H9 (cell line): ENCODE measurements at regions not wholly inside any gene's neighbourhood (a gene's known extent, or its start where the extent isn't known, plus 50 kb on each side); places are given as distances from the start of the nearest gene placed in this dataset.

Experiments
- DNase-seq: peaks from one replicate; pipeline ENCODE4 v3.0.0-alpha.2; 2017
- H2AFZ ChIP-seq: one replicate; pipeline ENCODE4 v1.6.1; 2013; ENCODE audit warnings: mild to moderate bottlenecking, low read length, control low read depth, moderate library complexity
- H2AK5ac ChIP-seq: 2 replicates; pipeline ENCODE4 v1.6.1; 2013; ENCODE audit warnings: low read length, control low read depth, mixed read lengths; ENCODE audit not compliant: insufficient read length
- H2BK120ac ChIP-seq: one replicate; pipeline ENCODE4 v1.6.1; 2013; ENCODE audit warnings: low read depth, mild to moderate bottlenecking, low read length, control low read depth, inconsistent platforms; ENCODE audit not compliant: poor library complexity, severe bottlenecking
- H2BK12ac ChIP-seq: 2 replicates; pipeline ENCODE4 v1.6.1; 2013; ENCODE audit warnings: low read length, control low read depth, mixed read lengths, low read depth; ENCODE audit not compliant: insufficient read length
- H2BK15ac ChIP-seq: 2 replicates; pipeline ENCODE4 v1.6.1; 2013; ENCODE audit warnings: low read depth, low read length, control low read depth
- H2BK20ac ChIP-seq: one replicate; pipeline ENCODE4 v1.6.1; 2013; ENCODE audit warnings: low read depth, mild to moderate bottlenecking, low read length, control low read depth, inconsistent platforms; ENCODE audit not compliant: poor library complexity, severe bottlenecking
- H2BK5ac ChIP-seq: 2 replicates; pipeline ENCODE4 v1.6.1; 2013; ENCODE audit warnings: low read length, control low read depth, mixed read lengths; ENCODE audit not compliant: insufficient read length
- H3K14ac ChIP-seq: 2 replicates; pipeline ENCODE4 v1.6.1; 2013; ENCODE audit warnings: low read length, control low read depth; ENCODE audit not compliant: insufficient read depth
- H3K18ac ChIP-seq: 2 replicates; pipeline ENCODE4 v1.6.1; 2013; ENCODE audit warnings: low read depth, mild to moderate bottlenecking, mixed read lengths, low read length, control low read depth; ENCODE audit not compliant: insufficient read length
- H3K23ac ChIP-seq: 2 replicates; pipeline ENCODE4 v1.6.1; 2013; ENCODE audit warnings: low read length, control low read depth, mixed read lengths, low read depth; ENCODE audit not compliant: insufficient read length
- H3K23me2 ChIP-seq: 2 replicates; pipeline ENCODE4 v1.6.1; 2013; ENCODE audit warnings: low read depth, mild to moderate bottlenecking, mixed read lengths, low read length, control low read depth; ENCODE audit not compliant: insufficient read length, poor library complexity, severe bottlenecking
- H3K27ac ChIP-seq: 2 replicates; pipeline ENCODE4 v1.5.1; 2013; ENCODE audit warnings: low read length, control low read depth, mixed read lengths, low read depth; ENCODE audit not compliant: insufficient read length
- H3K27me3 ChIP-seq: 2 replicates; pipeline ENCODE4 v1.6.1; 2013; ENCODE audit warnings: low read length, control low read depth, inconsistent platforms; ENCODE audit not compliant: insufficient read depth
- H3K4ac ChIP-seq: 2 replicates; pipeline ENCODE4 v1.6.1; 2013; ENCODE audit warnings: low read depth, mild to moderate bottlenecking, control low read depth, inconsistent platforms, low read length, moderate library complexity
- H3K4me1 ChIP-seq: 2 replicates; pipeline ENCODE4 v1.6.1; 2013; ENCODE audit warnings: low read length, control low read depth, inconsistent platforms; ENCODE audit not compliant: insufficient read depth
- H3K4me2 ChIP-seq: 2 replicates; pipeline ENCODE4 v1.6.1; 2013; ENCODE audit warnings: low read length, control low read depth, mixed read lengths; ENCODE audit not compliant: insufficient read length, insufficient read depth
- H3K56ac ChIP-seq: 2 replicates; pipeline ENCODE4 v1.6.1; 2013; ENCODE audit warnings: low read depth, mild to moderate bottlenecking, mixed read lengths, low read length, control low read depth; ENCODE audit not compliant: insufficient read length
- H3K79me1 ChIP-seq: 2 replicates; pipeline ENCODE4 v1.6.1; 2013; ENCODE audit warnings: low read depth, mild to moderate bottlenecking, moderate library complexity, low read length, control low read depth, inconsistent platforms; ENCODE audit not compliant: insufficient read depth, poor library complexity, severe bottlenecking
- H3K79me2 ChIP-seq: 2 replicates; pipeline ENCODE4 v1.6.1; 2013; ENCODE audit warnings: low read length, control low read depth, inconsistent platforms; ENCODE audit not compliant: insufficient read depth
- H3K9ac ChIP-seq: 2 replicates; pipeline ENCODE4 v1.6.1; 2013; ENCODE audit warnings: low read length, control low read depth, mixed read lengths; ENCODE audit not compliant: insufficient read length; ENCODE audit errors: extremely low read depth
- H3K9me3 ChIP-seq: one replicate; pipeline ENCODE4 v1.6.1; 2013; ENCODE audit warnings: low read depth, low read length, inconsistent platforms; ENCODE audit not compliant: control insufficient read depth
- H3T11ph ChIP-seq: one replicate; pipeline ENCODE4 v1.6.1; 2013; ENCODE audit warnings: mild to moderate bottlenecking, low read length, control low read depth, inconsistent platforms
- H4K20me1 ChIP-seq: one replicate; pipeline ENCODE4 v1.6.1; 2013; ENCODE audit not compliant: control insufficient read depth, insufficient read length, insufficient read depth
- H4K5ac ChIP-seq: 2 replicates; pipeline ENCODE4 v1.6.1; 2013; ENCODE audit warnings: low read depth, mild to moderate bottlenecking, mixed read lengths, low read length, control low read depth; ENCODE audit not compliant: insufficient read length
- H4K8ac ChIP-seq: replicated peaks from 2 replicates; pipeline ENCODE4 v1.6.1; 2013; ENCODE audit warnings: low read length, control low read depth, mixed read lengths, low read depth; ENCODE audit not compliant: insufficient read length
- H4K91ac ChIP-seq: 2 replicates; pipeline ENCODE4 v1.6.1; 2013; ENCODE audit warnings: low read depth, mild to moderate bottlenecking, moderate library complexity, mixed read lengths, low read length, control low read depth; ENCODE audit not compliant: insufficient read length
- H3K27ac Mint-ChIP-seq, 3 experiments: 2 replicates in 2 of 3; 3 replicates in 1 of 3; pipeline ENCODE4 v1.8.0; 2020 to 2021; ENCODE audit warnings: mixed read lengths in 3 of 3, mild to moderate bottlenecking in 1 of 3, moderate library complexity in 1 of 3
- H3K27me3 Mint-ChIP-seq: 2 replicates; pipeline ENCODE4 v1.8.0; 2021; ENCODE audit warnings: low read depth, mild to moderate bottlenecking, moderate library complexity, mixed read lengths
- H3K36me3 Mint-ChIP-seq, 3 experiments: 2 replicates in 2 of 3; 3 replicates in 1 of 3; pipeline ENCODE4 v1.8.0; 2020 to 2021; ENCODE audit warnings: low read depth in 3 of 3, mixed read lengths in 3 of 3; ENCODE audit not compliant: insufficient read depth in 1 of 3
- H3K4me1 Mint-ChIP-seq, 2 experiments: 2 replicates each; pipeline ENCODE4 v1.8.0; 2020; ENCODE audit warnings: mixed read lengths in 2 of 2
- H3K4me3 Mint-ChIP-seq, 2 experiments: 2 replicates in 1 of 2; 3 replicates in 1 of 2; pipeline ENCODE4 v1.8.0; 2020 to 2021; ENCODE audit warnings: mild to moderate bottlenecking in 2 of 2, mixed read lengths in 2 of 2, moderate library complexity in 1 of 2
- H3K9me3 Mint-ChIP-seq, 2 experiments: 2 replicates in 1 of 2; 3 replicates in 1 of 2; pipeline ENCODE4 v1.8.0; 2020; ENCODE audit warnings: mild to moderate bottlenecking in 2 of 2, mixed read lengths in 2 of 2, moderate library complexity in 1 of 2
- CTCF ChIP-seq: fragments of 200-600 bp; sonication (generic); conservative IDR thresholded peaks from 3 replicates; pipeline ENCODE4 v1.8.0; 2021; ENCODE audit warnings: antibody characterized with exemption, mild to moderate bottlenecking
- WGBS: extraction: QIAGEN DNeasy Blood & Tissue Kit; methylation state at CpG from one replicate; pipeline ENCODE4 v1.1.7; 2013; ENCODE audit warnings: missing lambda C conversion rate, low lambda C conversion rate, mixed read lengths; ENCODE audit not compliant: insufficient read length; ENCODE audit errors: extremely low coverage; 5-methylcytosine and 5-hydroxymethylcytosine counted together

GRCh38 chr3:35927441-35927840 is 288.1 kb downstream of the ARPP21 start:
- no peak overlapping the region for H2BK5ac ChIP-seq
- H3K14ac ChIP-seq, result no peak overlapping the region
- no peak overlapping the region for H2BK15ac ChIP-seq
- no peaks in the 10 kb centered on the region for H3K4me1 ChIP-seq
- H3K4ac ChIP-seq, result no peak overlapping the region
- Mint-ChIP-seq H3K4me3 (no peak overlapping the region), H3K27ac (no peak overlapping the region), H3K9me3 (peaks cover 0 to 2% of the 10 kb centered on the region in 2 experiments; a peak in 2 of 5 replicates), H3K36me3 (no peaks in the 10 kb centered on the region; a peak in 1 of 7 replicates), H3K27me3 (no peaks in the 10 kb centered on the region), H3K4me1 (no peaks in the 10 kb centered on the region)
- no peak overlapping the region for H4K91ac ChIP-seq
- H3K79me1 ChIP-seq, result no peaks in the 10 kb centered on the region
- H2BK12ac ChIP-seq, result no peak overlapping the region
- no peak overlapping the region for H3K9ac ChIP-seq
- no peak for TF ChIP-seq CTCF
- H2AK5ac ChIP-seq, result no peak overlapping the region
- no peaks in the 10 kb centered on the region for H3K23me2 ChIP-seq
- H4K20me1 ChIP-seq, result no peaks in the 10 kb centered on the region
- no peak for DNase-seq
- no peak overlapping the region for H2BK20ac ChIP-seq
- no CpG with 5 or more reads among the region's 3 CpGs for WGBS
- no peaks in the 10 kb centered on the region for H3K27me3 ChIP-seq
- H3K9me3 ChIP-seq, result no peaks in the 10 kb centered on the region
- H3K79me2 ChIP-seq, result no peaks in the 10 kb centered on the region
- no peak overlapping the region for H3T11ph ChIP-seq
- H4K8ac ChIP-seq, result no peak overlapping the region
- no peak overlapping the region for H3K27ac ChIP-seq
- no peak overlapping the region for H3K18ac ChIP-seq
- H3K23ac ChIP-seq, result no peak overlapping the region
- no peak overlapping the region for H3K4me2 ChIP-seq
- H4K5ac ChIP-seq, result no peak overlapping the region
- H2AFZ ChIP-seq, result no peak overlapping the region
- no peak overlapping the region for H3K56ac ChIP-seq
- H2BK120ac ChIP-seq, result no peak overlapping the region
